Cardiac fibroblast (primary cell): ENCODE measurements at regions not wholly inside any gene's neighbourhood (a gene's known extent, or its start where the extent isn't known, plus 50 kb on each side); places are given as distances from the start of the nearest gene placed in this dataset.

Source experiments
- DNase-seq, 2 donors: peaks; one replicate each; pipeline versions ENCODE4 v3.0.0 to v3.0.0-alpha.2; 2010; ENCODE audit warnings: low read depth in 2 of 2
- H3K4me3 ChIP-seq, 2 donors: replicated peaks in 1 of 2; 1 replicate in 1 of 2; 2 replicates in 1 of 2; pipeline ENCODE4 v1.5.1; 2011; ENCODE audit warnings: low read depth in 2 of 2, low read length in 2 of 2, mild to moderate bottlenecking in 2 of 2, moderate library complexity in 1 of 2
- CTCF ChIP-seq: IDR thresholded peaks from one replicate; pipeline ENCODE4 v1.5.1; 2011; ENCODE audit warnings: low read depth, mild to moderate bottlenecking, low read length, inconsistent platforms

GRCh38 chr9:120210274-120210673 is 369.7 kb downstream of the CDK5RAP2 start:
- no peak overlapping the region for H3K4me3 ChIP-seq
- TF ChIP-seq CTCF: no peak
- DNase-seq: no peak

GRCh38 chr9:120202856-120203654 is 376.9 kb downstream of the CDK5RAP2 start:
- TF ChIP-seq CTCF: no peak
- no peak for DNase-seq
- no peak overlapping the region for H3K4me3 ChIP-seq

- TF ChIP-seq CTCF: no peak
- no peak for DNase-seq
- no peak overlapping the region for H3K4me3 ChIP-seq
Observed at GRCh38 chr9:120198027-120198426, 381.9 kb downstream of the CDK5RAP2 start.

GRCh38 chr9:120197605-120198004 is 382.4 kb downstream of the CDK5RAP2 start:
- no peak for DNase-seq
- no peak for TF ChIP-seq CTCF
- H3K4me3 ChIP-seq: no peak overlapping the region

- H3K4me3 ChIP-seq: no peak overlapping the region
- no peak for TF ChIP-seq CTCF
- DNase-seq: no peak
Observed at GRCh38 chr9:120191141-120191540, 388.8 kb downstream of the CDK5RAP2 start.

- DNase-seq: no peak
- TF ChIP-seq CTCF: no peak
- H3K4me3 ChIP-seq: no peak overlapping the region
Observed at GRCh38 chr9:120187758-120188157, 392.2 kb downstream of the CDK5RAP2 start.

- H3K4me3 ChIP-seq: no peak overlapping the region
- TF ChIP-seq CTCF: no peak
- no peak for DNase-seq
Observed at GRCh38 chr9:120186276-120186675, 393.7 kb downstream of the CDK5RAP2 start.
